Activated CD4-positive, alpha-beta T cell treated with anti-CD3 and anti-CD28 coated beads for 24 hours (primary cell): ENCODE measurements at regions not wholly inside any gene's neighbourhood (a gene's known extent, or its start where the extent isn't known, plus 50 kb on each side); places are given as distances from the start of the nearest gene placed in this dataset.
"Not testable (repeated sequence)": the region's sequence is repeated elsewhere in the genome, so short reads cannot be mapped to it uniquely, and the experiment has no call there.

Experiments used
- DNase-seq, 2 donors: peaks; one replicate each; pipeline ENCODE4 v3.0.0-alpha.2; 2020; ENCODE audit warnings: low read depth in 2 of 2

DNA sequence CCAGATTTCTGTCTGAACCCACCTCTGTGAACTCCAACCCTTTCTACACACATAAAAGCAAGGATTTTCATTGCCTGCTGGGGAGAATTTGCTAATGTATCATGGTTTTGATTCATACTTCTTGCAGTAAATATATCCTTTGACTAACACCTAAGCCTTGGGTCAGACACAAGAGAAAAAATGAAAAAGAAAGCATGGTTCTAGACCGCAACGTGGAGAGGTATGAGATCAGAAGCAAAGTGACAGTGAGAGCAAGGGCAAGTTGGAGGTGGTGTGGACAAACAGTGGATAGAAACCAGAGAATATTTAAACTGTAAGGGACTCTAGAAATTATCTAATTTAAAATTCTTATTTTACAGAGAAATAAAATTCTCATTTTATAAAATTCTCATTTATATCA, 212.9 kb upstream of the SEMA6A start:
- DNase-seq, result no peak

DNA sequence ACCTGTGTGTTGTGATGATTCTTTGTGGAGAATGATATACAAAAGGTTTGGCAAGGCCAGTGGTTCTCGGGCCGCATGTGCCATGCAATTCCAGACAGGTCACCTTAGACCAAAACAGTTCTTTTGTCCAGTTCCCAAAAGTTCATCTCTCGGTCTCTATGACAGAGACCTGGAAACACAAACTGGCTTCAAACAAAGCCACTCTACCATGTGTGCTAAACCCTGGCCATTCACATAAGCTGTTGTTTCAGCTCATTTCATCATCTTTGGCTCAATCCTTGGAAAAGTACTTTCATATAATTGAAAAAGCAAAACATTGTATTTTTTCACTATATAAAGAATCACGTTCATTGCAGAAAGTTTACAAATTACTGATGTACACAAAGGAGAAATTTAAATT, 210.5 kb upstream of the SEMA6A start:
- DNase-seq, result no peak

- no peak for DNase-seq
Measured at GRCh38 chr5:116779846-116780245, 205.2 kb upstream of the SEMA6A start.

DNA sequence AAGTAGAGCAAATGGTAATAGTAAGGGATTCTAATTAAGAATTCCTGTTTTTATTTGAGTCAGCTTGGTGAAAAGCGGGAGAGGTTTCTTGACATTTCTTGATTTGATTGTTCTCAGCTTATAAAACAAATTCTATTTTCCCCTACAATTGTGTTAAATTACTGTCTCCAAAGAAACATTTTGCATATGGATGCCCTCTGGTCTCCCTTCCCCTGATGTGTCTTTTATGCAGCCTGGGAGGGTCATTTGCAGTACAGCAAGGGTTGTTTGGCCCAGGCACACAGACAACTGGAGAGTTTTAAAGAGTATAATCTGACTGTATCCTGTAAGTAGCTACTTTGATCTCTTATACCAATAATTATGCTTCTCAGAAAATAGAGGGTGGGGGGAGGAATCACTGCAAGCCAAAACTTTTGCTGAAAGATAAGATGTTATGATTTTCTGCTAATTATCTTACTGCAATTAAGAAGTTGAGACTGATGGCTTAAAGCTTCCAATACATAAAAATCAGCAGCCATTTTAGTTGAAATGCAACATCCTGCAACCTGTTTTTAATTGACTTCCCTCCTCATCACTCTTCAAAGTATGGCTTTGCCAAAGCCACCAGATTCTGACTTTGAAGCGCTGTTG, 204.1 kb upstream of the SEMA6A start:
- DNase-seq, result no peak

DNA sequence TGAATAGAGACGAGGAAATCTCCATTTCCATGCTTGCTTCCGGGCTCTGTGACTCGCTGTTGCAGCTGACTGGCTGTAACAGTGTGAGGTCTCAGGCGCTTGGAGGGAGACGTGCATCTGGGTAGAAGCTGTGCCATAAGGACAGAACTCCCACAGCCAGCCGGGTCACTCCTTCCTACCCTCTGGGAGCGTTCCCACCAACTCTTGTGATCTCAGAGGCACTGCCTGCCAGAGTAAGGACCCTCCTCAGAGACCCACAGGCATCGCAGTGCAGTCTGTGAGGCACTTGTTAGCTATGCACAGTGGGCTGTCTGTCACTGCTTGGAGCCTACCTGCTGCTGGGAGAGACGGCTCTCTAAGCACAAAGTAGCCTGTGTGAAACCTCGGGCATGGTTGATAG, 203.4 kb upstream of the SEMA6A start:
- DNase-seq, result no peak

DNA sequence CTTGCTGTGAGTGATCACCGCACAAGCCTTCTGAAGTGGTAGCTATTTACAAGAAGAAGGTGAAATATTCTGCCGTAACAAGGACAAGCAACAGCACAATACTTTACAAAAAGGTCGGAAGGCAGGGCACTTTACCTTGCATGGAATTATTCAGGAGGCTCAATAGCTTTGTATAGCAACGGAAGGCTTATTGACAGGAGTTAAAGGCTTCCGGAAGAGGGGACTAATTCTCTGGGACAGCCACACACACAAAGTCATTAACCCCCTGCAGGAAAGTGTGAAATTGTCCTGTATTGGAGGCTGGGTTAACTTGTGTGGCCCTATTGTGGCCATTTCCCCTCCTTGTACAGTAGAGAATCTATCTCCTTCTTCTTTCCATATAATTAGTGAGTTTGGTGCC, 199.3 kb upstream of the SEMA6A start:
- no peak for DNase-seq

DNA sequence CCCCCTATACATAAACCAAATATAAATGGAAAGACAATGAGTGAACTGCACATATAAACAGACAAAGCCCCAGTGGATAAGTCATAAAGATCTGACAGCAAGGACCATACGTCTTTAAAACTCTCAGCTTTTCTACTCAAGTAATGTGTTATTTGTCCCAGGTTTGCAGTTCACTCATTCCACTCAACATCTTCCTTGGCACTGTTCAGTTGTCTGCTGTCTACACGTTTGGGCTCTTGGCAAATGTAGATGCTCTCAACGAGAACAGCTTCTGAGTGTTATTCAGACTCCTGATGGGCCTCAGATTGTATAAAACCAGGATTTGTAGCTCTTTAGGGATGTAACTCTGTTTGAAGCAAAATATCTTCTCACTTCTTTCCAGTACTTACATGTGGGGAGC, 198.2 kb upstream of the SEMA6A start:
- DNase-seq, result no peak

GRCh38 chr5:116772152-116772501, 197.5 kb upstream of the SEMA6A start:
- DNase-seq, result no peak

DNA sequence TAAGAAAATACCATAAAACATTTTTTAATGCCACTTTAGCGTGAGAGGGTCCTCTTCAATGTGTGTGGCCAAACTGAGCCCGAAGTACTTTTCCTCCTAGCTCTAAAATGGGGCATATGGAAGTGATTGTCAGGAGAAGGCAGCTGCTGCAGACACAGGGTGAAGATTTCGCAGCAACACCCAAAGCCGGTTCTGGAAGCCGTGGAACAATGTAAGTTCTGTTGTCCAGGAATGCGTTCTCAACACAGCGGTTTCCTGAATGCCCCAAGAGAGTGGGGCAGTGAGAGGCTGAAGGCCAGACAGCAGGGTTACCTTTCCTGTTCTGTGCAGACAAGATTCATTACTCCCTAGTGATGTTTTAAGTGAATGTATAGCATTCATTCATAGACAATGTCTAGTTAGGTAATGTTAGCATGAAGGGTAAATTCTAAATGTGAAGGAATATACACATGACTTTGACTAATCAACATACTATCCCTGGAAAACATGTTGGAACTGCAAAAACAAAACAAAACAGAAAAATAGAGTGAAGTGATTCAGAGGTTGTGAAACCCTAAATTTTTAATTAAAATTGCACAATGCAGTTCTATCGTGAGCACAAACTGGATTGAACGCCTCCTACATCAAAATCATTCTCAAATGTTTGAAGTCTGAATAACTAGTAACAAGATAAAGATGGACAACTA, 197.0 kb upstream of the SEMA6A start:
- no peak for DNase-seq

DNA sequence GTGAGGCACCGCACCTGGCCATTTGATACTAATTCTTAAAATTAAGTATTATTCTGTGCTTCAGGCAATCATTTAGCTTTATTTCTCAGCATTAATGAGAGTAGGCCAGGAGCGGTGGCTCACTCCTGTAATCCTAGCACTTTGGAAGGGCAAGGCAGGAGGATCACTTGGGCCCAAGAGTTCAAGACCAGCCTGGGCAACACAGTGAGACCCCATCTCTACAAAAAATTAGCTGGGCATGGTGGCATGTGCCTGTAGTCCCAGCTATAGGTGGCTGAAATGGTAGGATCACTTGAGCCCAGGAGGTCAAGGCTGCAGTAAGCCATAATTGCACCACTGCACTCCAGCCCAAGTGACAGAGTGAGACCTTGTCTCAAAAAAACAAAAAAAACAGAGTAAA, 195.3 kb upstream of the SEMA6A start:
- DNase-seq, result not testable (repeated sequence)

- no peak for DNase-seq
Measured at GRCh38 chr5:116769470-116769869, 194.8 kb upstream of the SEMA6A start.

DNA sequence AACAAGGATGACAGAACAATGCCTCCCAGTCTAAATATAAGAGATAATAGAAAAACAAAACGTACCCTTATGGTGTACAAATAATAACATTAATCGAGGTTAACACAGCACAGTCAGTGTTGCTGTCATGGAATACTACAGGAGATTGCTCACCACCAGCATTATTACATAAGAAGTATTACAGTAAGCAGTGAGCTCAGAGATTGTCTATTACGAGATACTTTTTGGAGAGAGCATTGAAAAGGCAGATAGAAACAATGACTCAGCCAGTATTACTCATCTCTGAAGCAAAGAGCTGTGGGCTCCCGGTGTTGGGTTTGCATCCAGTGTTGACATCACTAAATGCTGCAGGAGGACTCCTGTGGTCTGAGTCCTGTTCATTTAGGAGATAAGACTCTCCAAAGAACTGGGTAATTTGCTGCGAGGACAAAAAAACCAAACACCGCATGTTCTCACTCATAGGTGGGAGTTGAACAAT, 191.9 kb upstream of the SEMA6A start:
- no peak for DNase-seq

DNA sequence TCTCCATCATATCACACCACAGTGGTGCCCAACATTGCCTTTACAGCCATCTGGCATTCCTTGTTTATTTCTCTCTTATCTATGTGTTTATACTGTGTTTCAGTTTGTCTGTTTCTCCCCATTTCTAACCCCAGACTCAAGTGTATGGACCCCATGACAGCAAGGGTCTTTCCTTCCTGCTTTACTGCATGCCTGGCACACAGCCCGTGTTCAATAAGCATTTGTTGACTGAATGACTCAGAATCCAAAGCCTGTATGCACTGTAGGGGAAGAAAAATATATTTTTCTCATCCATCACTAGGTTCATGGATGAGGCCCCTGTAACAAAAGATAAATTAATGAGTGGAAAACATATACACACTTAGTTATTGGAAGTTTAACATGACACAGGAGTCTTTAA, 190.8 kb upstream of the SEMA6A start:
- no peak for DNase-seq

- DNase-seq, result no peak
Measured at GRCh38 chr5:116764941-116765340, 190.3 kb upstream of the SEMA6A start.

DNA sequence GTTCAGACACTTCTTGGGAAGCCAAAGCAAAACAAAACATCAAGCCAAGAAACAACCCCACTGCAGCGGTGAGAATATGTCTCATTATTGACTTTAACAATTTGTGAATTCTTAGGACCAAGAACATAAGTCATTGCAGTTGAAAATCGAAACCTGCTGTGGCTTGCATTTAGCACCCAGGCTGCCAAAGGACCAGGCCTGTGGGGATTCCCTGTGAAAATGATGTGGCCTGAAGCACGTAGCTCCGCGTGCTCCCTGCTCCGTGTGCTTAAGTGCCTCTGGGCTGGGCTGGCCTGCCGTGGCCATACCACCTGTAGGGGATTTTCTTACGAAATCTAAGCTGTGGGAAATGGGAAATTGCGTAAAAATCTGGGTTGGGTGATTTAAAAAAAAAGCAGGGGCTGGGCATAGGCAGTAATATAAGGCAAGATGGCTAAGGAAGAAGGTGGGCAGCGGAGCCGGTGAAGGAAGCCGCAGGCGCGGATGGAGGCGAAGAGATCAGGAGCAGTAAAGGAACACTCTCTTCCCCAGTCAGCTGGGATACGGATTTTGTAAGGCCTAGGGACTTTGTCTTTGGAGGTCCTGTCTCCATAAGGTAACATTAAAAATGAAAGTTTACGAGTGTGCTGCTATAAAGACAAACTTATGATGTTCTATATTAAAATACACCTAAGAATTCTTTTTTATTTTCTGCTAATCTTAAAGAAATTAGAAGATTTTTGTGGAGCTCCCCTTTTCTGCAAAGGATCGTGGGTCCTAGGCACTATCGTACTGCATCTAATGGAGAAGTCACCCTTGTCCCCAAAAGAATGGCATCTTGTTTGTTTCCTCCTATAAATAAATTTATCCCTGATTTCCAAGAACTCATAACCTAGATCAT, 189.6 kb upstream of the SEMA6A start:
- no peak for DNase-seq

GRCh38 chr5:116759860-116760640, 185.4 kb upstream of the SEMA6A start:
- no peak for DNase-seq

GRCh38 chr5:116757326-116757725, 182.7 kb upstream of the SEMA6A start:
- DNase-seq, result no peak

GRCh38 chr5:116756531-116756930, 181.9 kb upstream of the SEMA6A start:
- no peak for DNase-seq

DNA sequence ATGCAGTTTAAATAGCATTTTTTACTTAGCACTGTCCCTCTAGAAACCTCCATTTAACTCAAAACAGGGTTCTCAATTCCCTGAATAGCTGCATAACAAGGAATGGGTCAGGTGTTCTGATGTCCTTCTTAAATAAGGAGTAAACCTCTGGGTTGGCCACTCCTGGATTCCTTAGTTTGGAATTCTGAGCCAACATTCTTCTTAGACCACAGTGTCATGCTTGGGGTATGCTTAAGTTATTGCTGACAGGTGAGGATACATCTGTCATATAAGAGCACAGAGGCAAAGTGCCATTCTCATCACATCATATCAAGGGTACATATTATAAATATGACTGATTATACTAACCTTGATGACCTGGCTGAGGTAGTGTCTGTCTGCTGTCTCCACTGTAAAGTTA, 179.9 kb upstream of the SEMA6A start:
- DNase-seq, result no peak

- DNase-seq, result no peak
Measured at GRCh38 chr5:116751684-116752083, 177.1 kb upstream of the SEMA6A start.

DNA sequence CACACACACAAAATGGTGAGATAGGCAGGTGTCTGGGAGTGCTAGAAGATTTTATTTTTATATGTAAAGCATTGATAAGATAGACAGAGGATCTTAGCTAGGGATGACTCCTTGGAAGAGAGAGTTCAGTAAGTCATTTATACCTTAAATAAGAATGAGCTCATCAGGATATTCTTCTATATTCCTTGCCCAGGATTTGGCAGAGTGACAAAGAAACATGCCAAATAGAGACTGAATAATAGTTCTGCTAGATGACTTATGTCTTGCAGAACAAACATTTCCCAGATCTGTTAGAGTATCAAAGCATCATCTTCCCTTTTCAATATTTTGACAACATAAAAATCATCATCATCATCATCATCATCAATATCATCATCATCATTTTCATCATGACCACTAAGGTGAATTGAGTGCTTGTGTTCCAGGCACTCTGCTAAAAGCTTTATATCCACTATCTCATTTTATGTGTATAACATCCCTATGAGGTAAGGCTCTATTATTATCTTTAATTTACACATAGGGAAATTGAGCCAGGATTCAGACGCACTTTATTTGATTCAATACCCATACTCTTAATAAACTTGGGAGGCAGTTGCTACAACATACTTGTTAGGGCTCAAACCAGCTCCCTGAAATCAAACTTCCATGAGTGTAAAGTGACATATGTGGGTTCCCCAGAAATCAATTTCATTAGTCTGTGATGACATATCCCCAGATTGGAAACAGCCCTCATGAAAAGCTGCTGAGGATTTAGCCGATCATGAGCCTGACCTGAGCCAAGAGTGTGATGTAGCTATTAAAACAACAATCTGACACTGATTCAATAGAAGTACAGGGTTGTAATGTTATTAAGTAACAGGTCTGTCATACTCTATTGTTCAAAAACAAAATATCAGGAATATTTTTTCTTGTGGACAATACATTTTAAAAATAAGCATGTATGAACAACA, 176.3 kb upstream of the SEMA6A start:
- DNase-seq, result no peak
